Activated T-cell treated with anti-CD3 and anti-CD28 coated beads for 4 hours (primary cell): ENCODE measurements at regions not wholly inside any gene's neighbourhood (a gene's known extent, or its start where the extent isn't known, plus 50 kb on each side); places are given as distances from the start of the nearest gene placed in this dataset.
"Not testable (repeated sequence)": the region's sequence is repeated elsewhere in the genome, so short reads cannot be mapped to it uniquely, and the experiment has no call there.

ENCODE experiments used
- DNase-seq: peaks from one replicate; pipeline ENCODE4 v3.0.0-alpha.2; 2020

- DNase-seq, result no peak
These were observed 113.9 kb downstream of the CCDC74A start for GRCh38 chr2:131641414-131642206.

DNA sequence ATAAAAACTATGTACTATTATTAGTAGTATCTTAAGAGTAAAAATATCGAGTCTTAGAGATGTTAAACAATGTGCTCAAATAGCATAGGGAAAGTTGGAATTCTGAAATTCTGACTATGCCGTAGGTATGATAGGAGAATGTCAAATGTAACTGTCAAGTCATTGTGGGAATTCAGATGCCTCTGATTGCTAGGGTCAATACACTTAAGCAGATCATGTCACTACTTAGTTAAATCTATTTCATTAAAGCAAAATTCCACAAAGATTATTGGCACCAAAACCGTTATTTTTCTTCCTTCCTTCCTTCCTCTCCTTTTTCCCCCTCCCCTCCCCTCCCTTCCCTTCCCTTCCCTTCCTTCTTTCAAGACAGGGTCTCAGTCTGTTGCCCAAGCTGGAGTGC, 115.5 kb downstream of the CCDC74A start:
- not testable (repeated sequence) for DNase-seq

GRCh38 chr2:131645177-131645765, 117.6 kb downstream of the CCDC74A start:
- DNase-seq, result no peak

DNA sequence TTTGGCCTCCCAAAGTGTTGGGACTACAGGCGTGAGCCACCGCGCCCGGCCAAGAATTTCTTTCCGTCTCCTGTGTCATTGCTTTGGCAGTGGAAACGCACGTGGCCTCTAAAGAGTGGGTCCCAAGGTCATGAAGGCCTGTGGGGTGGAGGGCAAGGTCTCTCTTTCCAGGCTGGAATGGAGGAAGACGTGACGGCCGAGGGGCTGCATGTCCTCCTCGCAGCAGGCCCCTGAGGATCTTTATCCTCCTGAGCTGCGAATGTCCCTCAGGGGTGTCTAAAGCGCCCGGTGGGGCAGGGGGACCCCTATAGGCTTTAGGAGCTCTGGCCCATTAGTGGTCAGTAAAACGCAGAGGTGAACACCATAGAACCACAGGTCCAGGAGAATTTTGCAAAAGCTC, 118.5 kb downstream of the CCDC74A start:
- DNase-seq, result not testable (repeated sequence)

GRCh38 chr2:131646669-131647297, 119.1 kb downstream of the CCDC74A start:
- no peak for DNase-seq

GRCh38 chr2:131648565-131648964, 120.9 kb downstream of the CCDC74A start:
- not testable (repeated sequence) for DNase-seq

GRCh38 chr2:131652246-131652645, 124.6 kb downstream of the CCDC74A start:
- not testable (repeated sequence) for DNase-seq

DNA sequence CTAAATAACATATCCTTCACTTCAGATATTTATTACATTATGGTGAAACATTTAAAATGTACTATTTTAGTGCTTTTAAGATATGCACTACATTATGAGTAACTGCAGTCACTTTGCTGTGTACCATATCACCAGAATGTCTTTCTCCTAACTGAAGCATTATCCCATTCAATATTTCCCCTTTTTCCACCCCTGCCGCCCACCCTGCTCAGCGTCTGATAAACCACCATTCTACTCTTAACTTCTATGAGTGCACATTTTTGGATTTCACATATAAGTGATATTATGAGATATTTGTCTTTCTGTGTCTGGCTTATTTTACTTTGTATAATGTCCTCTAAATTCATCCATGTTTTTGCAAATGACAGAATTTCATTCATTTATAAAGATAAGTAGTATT, 126.4 kb downstream of the CCDC74A start:
- not testable (repeated sequence) for DNase-seq

DNA sequence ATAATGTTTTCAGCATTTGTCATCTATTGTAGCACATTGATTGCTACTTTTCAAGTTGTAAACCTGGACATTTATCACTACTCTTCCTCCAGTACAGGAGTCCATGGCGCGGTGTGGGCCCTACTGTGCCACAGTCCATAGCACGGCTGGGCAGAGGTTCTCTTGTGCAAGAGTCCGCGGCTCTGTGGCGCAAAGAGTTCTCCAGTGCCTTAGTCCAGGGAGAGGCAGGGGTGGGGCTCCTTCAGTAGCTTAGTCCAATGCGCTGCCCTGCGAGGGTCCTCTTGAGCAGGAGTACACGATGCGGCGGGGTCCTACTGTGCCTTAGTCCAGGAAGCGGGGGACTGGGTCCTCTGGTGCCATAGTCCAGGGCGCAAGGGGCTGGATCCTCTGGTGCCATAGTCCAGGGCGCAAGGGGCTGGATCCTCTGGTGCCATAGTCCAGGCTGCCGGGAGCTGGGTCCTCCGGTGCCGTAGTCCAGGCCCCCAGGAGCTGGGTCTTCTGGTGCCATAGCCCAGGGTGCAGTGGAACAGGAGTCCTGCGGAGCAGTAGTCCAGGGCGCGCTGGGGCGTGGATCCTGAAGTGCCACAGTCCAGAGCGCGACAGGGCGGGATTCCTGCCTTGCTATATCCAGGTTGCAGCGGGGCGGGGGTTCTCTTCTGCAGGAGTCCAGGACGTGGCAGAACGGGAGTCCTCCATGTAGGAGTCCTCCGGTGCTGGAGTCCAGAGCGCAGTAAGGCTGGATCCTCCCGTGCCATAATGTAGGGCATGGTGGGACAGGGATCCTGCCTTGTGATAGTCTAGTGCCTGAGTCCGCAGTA, 129.3 kb downstream of the CCDC74A start:
- DNase-seq, result no peak

DNA sequence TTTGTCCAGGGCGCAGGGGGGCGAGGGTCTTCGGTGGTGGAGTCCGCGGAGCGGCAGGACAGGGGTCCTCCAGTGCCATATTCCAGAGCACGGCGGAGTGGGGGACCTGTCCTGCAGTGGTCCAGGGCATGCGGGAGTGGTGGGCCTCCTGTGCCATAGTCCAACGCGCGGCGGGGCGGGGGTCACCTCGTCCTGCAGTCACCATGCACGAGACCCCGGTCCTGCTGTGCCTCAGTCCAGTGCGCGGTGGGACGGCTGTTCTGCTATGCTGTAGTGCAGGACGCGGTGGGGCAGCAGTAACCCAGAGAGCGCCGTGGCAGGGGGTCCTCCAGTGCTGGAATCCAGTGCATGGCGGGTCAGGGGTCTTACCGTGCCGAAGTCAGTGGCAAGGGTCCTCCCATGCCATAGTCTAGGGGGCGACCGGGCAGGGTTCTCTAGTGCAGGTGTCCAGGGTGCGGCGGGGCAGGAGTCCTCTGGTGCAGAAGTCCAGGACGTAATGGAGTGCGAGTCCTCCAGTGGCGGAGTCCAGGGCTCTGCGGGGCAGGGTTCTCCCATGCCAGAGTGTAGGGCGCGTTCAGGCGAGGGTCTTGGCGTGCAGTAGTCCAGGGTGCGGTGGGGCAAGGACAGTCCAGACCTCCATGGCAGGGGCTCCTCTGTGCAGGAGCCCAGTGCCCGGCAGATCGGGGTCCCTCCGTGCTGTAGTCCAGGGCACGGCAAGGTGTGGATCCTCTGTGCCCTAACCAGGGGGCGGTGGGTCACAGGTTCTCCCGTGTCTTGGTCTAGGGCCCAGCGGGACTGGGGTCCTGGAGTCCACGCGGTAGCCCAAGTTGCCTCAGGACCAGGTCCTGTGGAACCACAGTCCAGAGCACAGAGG, 130.4 kb downstream of the CCDC74A start:
- DNase-seq, result no peak

GRCh38 chr2:131658769-131659131, 131.1 kb downstream of the CCDC74A start:
- no peak for DNase-seq

GRCh38 chr2:131659168-131659572, 131.5 kb downstream of the CCDC74A start:
- DNase-seq, result no peak

DNA sequence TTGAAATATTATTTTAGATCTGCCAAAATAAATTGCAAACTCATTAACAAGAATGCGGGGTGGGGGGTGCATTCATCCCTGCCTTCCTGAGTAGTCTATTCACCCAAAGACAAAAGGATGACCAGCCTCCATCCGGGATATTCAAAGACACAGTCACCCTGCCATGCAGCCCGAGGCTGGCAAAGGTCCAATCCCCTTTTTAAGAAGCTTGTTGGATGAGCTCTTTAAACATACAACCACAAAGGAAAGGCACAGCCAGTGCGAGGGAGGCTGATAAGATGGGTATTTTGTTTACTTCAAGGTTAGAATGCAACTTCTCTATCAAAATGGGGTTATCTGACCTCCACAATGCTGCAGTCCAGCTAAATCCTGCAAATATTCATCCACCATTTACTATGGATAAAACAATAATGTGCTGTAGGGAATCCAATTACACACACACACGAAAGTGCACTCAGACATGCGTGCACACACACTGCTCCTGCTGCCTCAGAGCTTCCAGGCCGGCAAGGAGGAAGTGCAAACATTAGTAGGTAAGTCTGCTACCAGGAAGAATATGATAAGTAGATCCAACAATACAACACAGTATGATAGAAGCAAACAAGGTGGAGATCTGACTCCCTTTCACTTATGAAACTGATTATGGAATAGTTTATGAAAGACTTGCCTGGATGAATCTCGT, 133.6 kb downstream of the CCDC74A start:
- not testable (repeated sequence) for DNase-seq

DNA sequence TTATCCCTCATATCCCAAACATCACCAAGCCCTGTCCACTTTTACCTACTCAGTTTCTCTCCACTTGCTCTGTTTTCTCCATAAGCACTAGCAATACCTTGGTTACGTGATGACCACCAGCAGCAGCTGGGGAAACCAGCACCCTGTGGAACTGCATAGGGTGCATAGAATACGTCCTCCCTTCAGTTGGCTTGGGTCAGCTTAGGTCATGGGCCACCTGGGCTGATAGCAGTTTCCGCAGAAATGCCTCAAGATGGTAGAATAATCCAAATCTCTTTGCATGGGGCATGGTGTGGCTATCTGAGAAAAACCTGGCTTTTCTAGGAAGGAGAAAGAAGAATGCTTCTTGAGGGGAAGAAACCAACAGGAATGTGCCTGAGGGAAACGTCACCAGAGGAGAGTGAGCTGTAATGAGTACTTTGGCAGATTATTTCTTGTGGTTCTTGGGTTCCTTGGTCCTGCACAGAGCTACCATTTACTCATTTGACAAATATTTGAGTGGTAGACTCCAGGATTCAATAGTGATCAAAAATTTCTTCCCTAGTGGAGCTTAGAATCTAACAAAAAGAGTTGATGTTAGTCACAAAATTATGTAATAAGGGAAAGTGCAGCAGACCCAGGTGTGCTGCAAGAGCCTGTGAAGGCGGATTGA, 134.3 kb downstream of the CCDC74A start:
- DNase-seq, result not testable (repeated sequence)

DNA sequence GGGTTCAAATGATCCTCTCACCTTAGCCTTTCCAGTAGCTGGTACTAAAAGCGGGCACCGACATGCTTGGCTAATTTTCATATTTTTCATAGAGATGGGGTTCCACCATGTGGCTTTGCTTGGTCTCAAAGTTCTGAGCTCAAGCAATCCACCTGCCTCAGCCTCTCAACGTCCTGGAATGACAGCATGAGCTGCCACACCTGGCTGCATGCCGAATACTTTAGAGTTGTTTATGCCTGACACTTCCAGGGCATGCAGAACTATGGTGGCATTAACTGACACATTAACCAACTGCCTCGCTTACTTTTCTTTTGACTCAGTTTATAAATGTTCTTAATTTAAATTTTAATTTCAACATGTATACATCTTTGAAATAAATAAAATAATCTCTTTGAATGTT, 135.8 kb downstream of the CCDC74A start:
- not testable (repeated sequence) for DNase-seq

DNA sequence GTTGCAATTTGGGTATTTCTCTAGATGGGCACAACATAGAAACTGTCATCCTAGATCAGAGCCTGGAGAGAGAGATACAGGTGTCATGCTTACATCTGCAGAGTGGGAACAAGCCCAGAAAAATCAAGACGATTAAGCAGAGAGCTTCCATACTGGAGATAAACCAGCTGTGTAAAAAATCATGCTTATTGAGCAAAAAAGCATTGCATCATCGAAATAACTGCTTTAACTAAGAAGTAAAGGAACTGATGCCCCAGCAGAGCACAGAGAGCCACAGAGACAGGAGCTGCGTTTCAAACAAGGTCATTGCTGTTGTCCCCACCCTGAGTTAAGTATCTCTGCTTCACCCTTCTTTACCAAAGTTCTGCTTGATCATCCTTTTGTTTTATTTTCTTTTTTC, 138.0 kb downstream of the CCDC74A start:
- not testable (repeated sequence) for DNase-seq

GRCh38 chr2:131668794-131669540, 141.3 kb downstream of the CCDC74A start:
- DNase-seq, result not testable (repeated sequence)

DNA sequence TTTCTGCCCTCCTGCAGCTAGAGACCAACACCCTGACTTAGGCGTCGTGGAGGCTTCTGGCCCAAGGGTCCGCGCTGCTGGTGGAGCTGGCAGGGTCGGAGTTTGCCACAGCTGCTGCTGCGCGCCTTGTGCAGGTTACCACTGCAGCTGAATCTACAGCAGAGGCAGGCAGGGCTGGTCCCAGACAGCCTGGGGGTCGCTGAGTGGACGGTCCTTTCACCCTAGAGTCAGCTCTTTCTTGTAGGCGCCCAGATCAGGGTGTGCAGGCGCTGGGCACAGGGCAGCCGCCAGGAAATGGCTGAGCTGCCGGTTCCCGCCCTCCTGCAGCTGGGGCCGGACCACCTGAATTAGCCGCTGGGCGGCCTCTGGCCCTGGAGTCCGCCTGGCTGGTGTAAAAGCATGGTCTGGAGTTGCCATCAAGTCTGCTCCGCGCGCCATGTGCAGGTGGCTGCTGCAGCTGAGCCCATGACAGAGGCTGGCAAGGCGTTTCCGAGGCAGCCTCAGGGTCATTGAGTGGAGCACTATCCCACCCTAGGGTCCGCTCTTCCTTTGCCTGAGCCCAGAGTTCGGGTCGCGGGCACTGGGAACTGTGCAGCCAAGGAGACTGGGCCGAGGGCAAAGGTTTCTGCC, 144.3 kb downstream of the CCDC74A start:
- DNase-seq, result not testable (repeated sequence)
